CD4-positive, alpha-beta T cell (primary cell): ENCODE measurements at regions not wholly inside any gene's neighbourhood (a gene's known extent, or its start where the extent isn't known, plus 50 kb on each side); places are given as distances from the start of the nearest gene placed in this dataset.

Experiments
- ATAC-seq: fragments of 200-7000 bp; cut with Tn5 transposase; one replicate; pipeline ENCODE4 v1.10.0; 2022; ENCODE audit warnings: mild to moderate bottlenecking; ENCODE audit not compliant: poor library complexity
- CTCF ChIA-PET: fragments of 350-600 bp; sonication (Branson Sonifier 250); formaldehyde crosslinking; loops from one replicate; lab custom pipeline; 2021; ENCODE audit warnings: antibody characterized with exemption, inconsistent platforms; lab: Charles Lee
- POLR2A ChIA-PET: fragments of 350-600 bp; sonication (Branson Sonifier 250); formaldehyde crosslinking; loops from one replicate; lab custom pipeline; 2021; ENCODE audit warnings: antibody characterized with exemption, inconsistent platforms; lab: Charles Lee
- DNase-seq, 14 experiments: peaks; one replicate each; pipeline ENCODE4 v3.0.0-alpha.2; 2013 to 2020; ENCODE audit warnings: mixed read lengths in 2 of 14
- H3K27ac ChIP-seq, 2 donors: one replicate each; pipeline versions ENCODE4 v1.5.1 to v1.7.0; 2013; ENCODE audit warnings: low read length in 2 of 2, low read depth in 1 of 2, mild to moderate bottlenecking in 1 of 2
- H3K27me3 ChIP-seq, 2 experiments: 1 replicate in 1 of 2; 2 replicates in 1 of 2; pipeline versions ENCODE4 v1.6.1 to v1.7.0; 2013; ENCODE audit warnings: low read length in 2 of 2, control low read depth in 1 of 2, mild to moderate bottlenecking in 1 of 2, moderate library complexity in 1 of 2; ENCODE audit not compliant: insufficient read depth in 2 of 2, control insufficient read depth in 1 of 2
- H3K36me3 ChIP-seq: one replicate; pipeline ENCODE4 v1.6.1; 2013; ENCODE audit warnings: low read length, control low read depth; ENCODE audit not compliant: insufficient read depth
- H3K4me1 ChIP-seq: one replicate; pipeline ENCODE4 v1.6.1; 2013; ENCODE audit warnings: low read length, control low read depth; ENCODE audit not compliant: insufficient read depth
- H3K4me3 ChIP-seq: one replicate; pipeline ENCODE4 v1.5.1; 2013; ENCODE audit warnings: mild to moderate bottlenecking, low read length, moderate library complexity
- H3K9me3 ChIP-seq, 2 experiments: 1 replicate in 1 of 2; 2 replicates in 1 of 2; pipeline versions ENCODE4 v1.6.1 to v1.7.0; 2013; ENCODE audit warnings: low read length in 2 of 2, mild to moderate bottlenecking in 2 of 2, control low read depth in 1 of 2, moderate library complexity in 1 of 2; ENCODE audit not compliant: control insufficient read depth in 1 of 2, insufficient read depth in 1 of 2
- H3K27ac Mint-ChIP-seq: one replicate; pipeline ENCODE4 v1.8.0; 2020; ENCODE audit warnings: mixed read lengths
- H3K27me3 Mint-ChIP-seq: one replicate; pipeline ENCODE4 v1.8.0; 2021; ENCODE audit warnings: mixed read lengths
- H3K36me3 Mint-ChIP-seq: one replicate; pipeline ENCODE4 v1.8.0; 2021; ENCODE audit warnings: low read depth, mixed read lengths
- H3K4me1 Mint-ChIP-seq: one replicate; pipeline ENCODE4 v1.8.0; 2021; ENCODE audit warnings: low read depth, mixed read lengths
- H3K4me3 Mint-ChIP-seq: one replicate; pipeline ENCODE4 v1.8.0; 2020; ENCODE audit warnings: mild to moderate bottlenecking, mixed read lengths
- H3K9me3 Mint-ChIP-seq: one replicate; pipeline ENCODE4 v1.8.0; 2020; ENCODE audit warnings: mixed read lengths
- CTCF ChIP-seq: fragments of 200-600 bp; IDR thresholded peaks from one replicate; pipeline ENCODE4 v1.8.0; 2022; ENCODE audit warnings: antibody characterized with exemption, mild to moderate bottlenecking
- intact Hi-C, 2 experiments: fragments of 100-400 bp; cut with DNase I in 1 of 2; cut with micrococcal nuclease in 1 of 2; formaldehyde crosslinking; loops; one replicate each; pipeline versions ENCODE4 v1.15.1 to v1.9.0; 2023 to 2025; cut with DNase I, micrococcal nuclease

GRCh38 chr12:115708801-115709200, 568.7 kb downstream of the MED13L start:
- Mint-ChIP-seq H3K4me3 (no peak overlapping the region), H3K4me1 (no peaks in the 10 kb centered on the region), H3K36me3 (no peaks in the 10 kb centered on the region), H3K27me3 (no peaks in the 10 kb centered on the region), H3K9me3 (peaks cover 11% of the 10 kb centered on the region), H3K27ac (no peak overlapping the region)
- DNase-seq = no peak
- POLR2A ChIA-PET = no interaction called here
- TF ChIP-seq CTCF = no peak
- Histone ChIP-seq H3K27ac (no peak overlapping the region), H3K9me3 (no peaks in the 10 kb centered on the region), H3K4me1 (no peaks in the 10 kb centered on the region), H3K36me3 (no peaks in the 10 kb centered on the region), H3K27me3 (no peaks in the 10 kb centered on the region), H3K4me3 (no peak overlapping the region)
- ATAC-seq = no peak
- CTCF ChIA-PET = no interaction called here
- intact Hi-C loops = no loop called here

- TF ChIP-seq CTCF = no peak
Observed at GRCh38 chr12:115700896-115701465, 576.5 kb downstream of the MED13L start.

GRCh38 chr12:115700081-115700480, 577.4 kb downstream of the MED13L start:
- no peak overlapping the region for H3K4me3 Mint-ChIP-seq
- H3K27me3 Mint-ChIP-seq = no peaks in the 10 kb centered on the region
- Histone ChIP-seq H3K27ac (no peak overlapping the region), H3K36me3 (no peaks in the 10 kb centered on the region), H3K27me3 (no peaks in the 10 kb centered on the region), H3K4me3 (no peak overlapping the region), H3K9me3 (peaks cover 0 to 6% of the 10 kb centered on the region in 2 experiments), H3K4me1 (no peaks in the 10 kb centered on the region)
- ATAC-seq (no peak), DNase-seq (no peak)
- H3K9me3 Mint-ChIP-seq = no peaks in the 10 kb centered on the region
- no peaks in the 10 kb centered on the region for H3K4me1 Mint-ChIP-seq
- no peak for TF ChIP-seq CTCF
- intact Hi-C loops = no loop called here
- ChIA-PET POLR2A (no interaction called here), CTCF (no interaction called here)
- no peak overlapping the region for H3K27ac Mint-ChIP-seq
- no peaks in the 10 kb centered on the region for H3K36me3 Mint-ChIP-seq

More at GRCh38 chr12:115700896-115701465, 576.5 kb downstream of the MED13L start:
- intact Hi-C loops = no loop called here
- Histone ChIP-seq H3K27me3 (no peaks in the 10 kb centered on the region), H3K27ac (no peak overlapping the region), H3K9me3 (peaks cover 0 to 6% of the 10 kb centered on the region in 2 experiments), H3K36me3 (no peaks in the 10 kb centered on the region), H3K4me3 (no peak overlapping the region), H3K4me1 (no peaks in the 10 kb centered on the region)
- Mint-ChIP-seq H3K4me1 (no peaks in the 10 kb centered on the region), H3K27me3 (no peaks in the 10 kb centered on the region), H3K36me3 (no peaks in the 10 kb centered on the region), H3K27ac (no peak overlapping the region), H3K9me3 (peaks cover under 1% of the 10 kb centered on the region), H3K4me3 (no peak overlapping the region)
- DNase-seq (no peak), ATAC-seq (no peak)
- ChIA-PET CTCF (no interaction called here), POLR2A (no interaction called here)
